Progenitor cell of endocrine pancreas (in vitro differentiated cells): ENCODE measurements at regions not wholly inside any gene's neighbourhood (a gene's known extent, or its start where the extent isn't known, plus 50 kb on each side); places are given as distances from the start of the nearest gene placed in this dataset.

Experiments
- DNase-seq: peaks from one replicate; pipeline ENCODE4 v3.0.0; 2021; ENCODE audit warnings: low spot score; ENCODE audit not compliant: unreplicated experiment
- H3K27ac Mint-ChIP-seq: 2 replicates; pipeline ENCODE4 v1.8.0; 2021; ENCODE audit warnings: mild to moderate bottlenecking, moderate library complexity, mixed read lengths
- H3K27me3 Mint-ChIP-seq: 2 replicates; pipeline ENCODE4 v1.8.0; 2021; ENCODE audit warnings: mixed read lengths
- H3K36me3 Mint-ChIP-seq: 2 replicates; pipeline ENCODE4 v1.8.0; 2022; ENCODE audit warnings: mixed read lengths; ENCODE audit not compliant: insufficient read depth
- H3K4me1 Mint-ChIP-seq: 2 replicates; pipeline ENCODE4 v1.8.0; 2021; ENCODE audit warnings: low read depth, mixed read lengths
- H3K4me3 Mint-ChIP-seq: 2 replicates; pipeline ENCODE4 v1.8.0; 2021; ENCODE audit warnings: low read depth, mild to moderate bottlenecking, moderate library complexity, mixed read lengths
- H3K9me3 Mint-ChIP-seq: 2 replicates; pipeline ENCODE4 v1.8.0; 2021; ENCODE audit warnings: low read depth, mixed read lengths
- CTCF ChIP-seq: fragments of 200-600 bp; sonication (generic); IDR thresholded peaks from one replicate; pipeline ENCODE4 v1.5.0; 2021; ENCODE audit warnings: antibody characterized with exemption, mild to moderate bottlenecking; ENCODE audit not compliant: unreplicated experiment

- peaks cover 51% of the 10 kb centered on the region for H3K27me3 Mint-ChIP-seq
- no peaks in the 10 kb centered on the region for H3K36me3 Mint-ChIP-seq
- no peaks in the 10 kb centered on the region for H3K9me3 Mint-ChIP-seq
- DNase-seq = no peak
- no peak for TF ChIP-seq CTCF
- H3K4me3 Mint-ChIP-seq = no peak overlapping the region
- H3K27ac Mint-ChIP-seq = no peak overlapping the region
- H3K4me1 Mint-ChIP-seq = no peaks in the 10 kb centered on the region
These were observed 206.6 kb downstream of the ACKR3 start for GRCh38 chr2:236776206-236776605.

GRCh38 chr2:236776695-236777251 is 207.1 kb downstream of the ACKR3 start:
- H3K27me3 Mint-ChIP-seq = peaks cover 54% of the 10 kb centered on the region
- no peak for TF ChIP-seq CTCF
- no peaks in the 10 kb centered on the region for H3K36me3 Mint-ChIP-seq
- H3K27ac Mint-ChIP-seq = no peak overlapping the region
- H3K9me3 Mint-ChIP-seq = no peaks in the 10 kb centered on the region
- no peak overlapping the region for H3K4me3 Mint-ChIP-seq
- DNase-seq = no peak
- H3K4me1 Mint-ChIP-seq = no peaks in the 10 kb centered on the region

- peaks cover 6% of the 10 kb centered on the region for H3K4me1 Mint-ChIP-seq
- H3K4me3 Mint-ChIP-seq = no peak overlapping the region
- no peaks in the 10 kb centered on the region for H3K36me3 Mint-ChIP-seq
- peaks cover 51% of the 10 kb centered on the region for H3K27me3 Mint-ChIP-seq
- H3K9me3 Mint-ChIP-seq = no peaks in the 10 kb centered on the region
- no peak overlapping the region for H3K27ac Mint-ChIP-seq
- TF ChIP-seq CTCF = no peak
- DNase-seq = no peak
These were observed 207.8 kb downstream of the ACKR3 start for GRCh38 chr2:236777408-236777807.

- Mint-ChIP-seq H3K9me3 (peaks cover 12% of the 10 kb centered on the region), H3K27ac (no peak overlapping the region), H3K36me3 (no peaks in the 10 kb centered on the region), H3K4me3 (no peak overlapping the region), H3K4me1 (peaks cover 23% of the 10 kb centered on the region), H3K27me3 (peaks cover 22% of the 10 kb centered on the region)
- no peak for DNase-seq
- no peak for TF ChIP-seq CTCF
These were observed 212.6 kb downstream of the ACKR3 start for GRCh38 chr2:236781933-236782816.

GRCh38 chr2:236782938-236783337 is 213.3 kb downstream of the ACKR3 start:
- Mint-ChIP-seq H3K27me3 (peaks cover 17% of the 10 kb centered on the region), H3K4me3 (no peak overlapping the region), H3K4me1 (peaks cover 23% of the 10 kb centered on the region), H3K27ac (no peak overlapping the region), H3K36me3 (no peaks in the 10 kb centered on the region), H3K9me3 (peaks cover 15% of the 10 kb centered on the region)
- TF ChIP-seq CTCF = no peak
- DNase-seq = no peak
